GM19035 (cell line): ENCODE measurements at regions not wholly inside any gene's neighbourhood (a gene's known extent, or its start where the extent isn't known, plus 50 kb on each side); places are given as distances from the start of the nearest gene placed in this dataset.

ENCODE experiments used
- ATAC-seq: cut with Tn5 transposase; IDR thresholded peaks from one replicate; pipeline ENCODE4 v1.9.1; 2021; ENCODE audit not compliant: unreplicated experiment

GRCh38 chr4:123737156-123737555 is 340.6 kb downstream of the SPRY1 start:
- ATAC-seq = no peak

- no peak for ATAC-seq
Measured at GRCh38 chr4:123739806-123740205, 343.2 kb downstream of the SPRY1 start.

GRCh38 chr4:123740236-123740635 is 343.6 kb downstream of the SPRY1 start:
- no peak for ATAC-seq

- no peak for ATAC-seq
Measured at GRCh38 chr4:123741906-123742305, 345.3 kb downstream of the SPRY1 start.

GRCh38 chr4:123743848-123744247 is 347.3 kb downstream of the SPRY1 start:
- ATAC-seq = no peak

GRCh38 chr4:123744664-123745290 is 348.2 kb downstream of the SPRY1 start:
- ATAC-seq = no peak

GRCh38 chr4:123747016-123747415 is 350.4 kb downstream of the SPRY1 start:
- no peak for ATAC-seq

GRCh38 chr4:123748806-123749205 is 352.2 kb downstream of the SPRY1 start:
- ATAC-seq = no peak

- no peak for ATAC-seq
Measured at GRCh38 chr4:123749383-123749782, 352.8 kb downstream of the SPRY1 start.

- no peak for ATAC-seq
Measured at GRCh38 chr4:123750044-123750443, 353.4 kb downstream of the SPRY1 start.

- ATAC-seq = no peak
Measured at GRCh38 chr4:123755655-123756054, 359.1 kb downstream of the SPRY1 start.

GRCh38 chr4:123767806-123768205 is 371.2 kb downstream of the SPRY1 start:
- ATAC-seq = no peak

- ATAC-seq = no peak
Measured at GRCh38 chr4:123770884-123771283, 374.3 kb downstream of the SPRY1 start.

- peak; percentile 98 for ATAC-seq
Measured at GRCh38 chr4:123776267-123776666, 379.7 kb downstream of the SPRY1 start.

GRCh38 chr4:123777373-123777772 is 380.8 kb downstream of the SPRY1 start:
- ATAC-seq = no peak

GRCh38 chr4:123783151-123783790 is 386.7 kb downstream of the SPRY1 start:
- no peak for ATAC-seq

GRCh38 chr4:123783921-123784320 is 387.3 kb downstream of the SPRY1 start:
- no peak for ATAC-seq

- ATAC-seq = no peak
Measured at GRCh38 chr4:123784626-123785025, 388.0 kb downstream of the SPRY1 start.

- ATAC-seq = no peak
Measured at GRCh38 chr4:123785538-123785937, 388.9 kb downstream of the SPRY1 start.

- no peak for ATAC-seq
Measured at GRCh38 chr4:123786163-123786915, 389.7 kb downstream of the SPRY1 start.

GRCh38 chr4:123786920-123787319 is 390.3 kb downstream of the SPRY1 start:
- no peak for ATAC-seq

- no peak for ATAC-seq
Measured at GRCh38 chr4:123787512-123788080, 391.0 kb downstream of the SPRY1 start.
